Endothelial cell (in vitro differentiated cells): ENCODE measurements at regions not wholly inside any gene's neighbourhood (a gene's known extent, or its start where the extent isn't known, plus 50 kb on each side); places are given as distances from the start of the nearest gene placed in this dataset.

Source experiments
- DNase-seq: peaks from one replicate; pipeline ENCODE4 v3.0.0; 2021; ENCODE audit warnings: low spot score
- H3K27ac Mint-ChIP-seq: one replicate; pipeline ENCODE4 v1.8.0; 2021; ENCODE audit warnings: mixed read lengths, inconsistent platforms; ENCODE audit not compliant: unreplicated experiment
- H3K27me3 Mint-ChIP-seq: one replicate; pipeline ENCODE4 v1.8.0; 2021; ENCODE audit warnings: mild to moderate bottlenecking, moderate library complexity, mixed read lengths, inconsistent platforms; ENCODE audit not compliant: unreplicated experiment
- H3K36me3 Mint-ChIP-seq: one replicate; pipeline ENCODE4 v1.8.0; 2021; ENCODE audit warnings: mild to moderate bottlenecking, low read depth, mixed read lengths, inconsistent platforms; ENCODE audit not compliant: unreplicated experiment
- H3K4me1 Mint-ChIP-seq: one replicate; pipeline ENCODE4 v1.8.0; 2021; ENCODE audit warnings: mild to moderate bottlenecking, mixed read lengths, inconsistent platforms; ENCODE audit not compliant: unreplicated experiment
- H3K4me3 Mint-ChIP-seq: one replicate; pipeline ENCODE4 v1.8.0; 2021; ENCODE audit warnings: mild to moderate bottlenecking, mixed read lengths, inconsistent platforms; ENCODE audit not compliant: unreplicated experiment
- H3K9me3 Mint-ChIP-seq: one replicate; pipeline ENCODE4 v1.8.0; 2021; ENCODE audit warnings: mixed read lengths, inconsistent platforms; ENCODE audit not compliant: unreplicated experiment
- CTCF ChIP-seq: fragments of 200-600 bp; sonication (generic); IDR thresholded peaks from one replicate; pipeline ENCODE4 v1.5.0; 2021; ENCODE audit warnings: antibody characterized with exemption; ENCODE audit not compliant: unreplicated experiment

GRCh38 chr1:187977298-187977697 is 1148.5 kb downstream of the PLA2G4A start:
- H3K9me3 Mint-ChIP-seq, result no peaks in the 10 kb centered on the region

GRCh38 chr1:187985145-187985896 is 1156.6 kb downstream of the PLA2G4A start:
- no peak for TF ChIP-seq CTCF
- Mint-ChIP-seq H3K36me3 (no peaks in the 10 kb centered on the region), H3K9me3 (no peaks in the 10 kb centered on the region), H3K4me1 (peaks cover 19% of the 10 kb centered on the region), H3K4me3 (no peak overlapping the region), H3K27ac (no peak overlapping the region), H3K27me3 (no peaks in the 10 kb centered on the region)
- no peak for DNase-seq

More at GRCh38 chr1:187977298-187977697, 1148.5 kb downstream of the PLA2G4A start:
- no peaks in the 10 kb centered on the region for H3K36me3 Mint-ChIP-seq
- H3K27me3 Mint-ChIP-seq, result peaks cover 1% of the 10 kb centered on the region
- DNase-seq, result no peak
- H3K4me1 Mint-ChIP-seq, result no peaks in the 10 kb centered on the region
- H3K27ac Mint-ChIP-seq, result no peak overlapping the region
- no peak for TF ChIP-seq CTCF
- no peak overlapping the region for H3K4me3 Mint-ChIP-seq

GRCh38 chr1:187985897-187986654 is 1157.3 kb downstream of the PLA2G4A start:
- no peaks in the 10 kb centered on the region for H3K36me3 Mint-ChIP-seq
- H3K27me3 Mint-ChIP-seq, result no peaks in the 10 kb centered on the region
- no peak for TF ChIP-seq CTCF
- H3K4me1 Mint-ChIP-seq, result peaks cover 19% of the 10 kb centered on the region
- no peak for DNase-seq
- H3K27ac Mint-ChIP-seq, result no peak overlapping the region
- no peak overlapping the region for H3K4me3 Mint-ChIP-seq
- no peaks in the 10 kb centered on the region for H3K9me3 Mint-ChIP-seq

GRCh38 chr1:187987236-187987776 is 1158.6 kb downstream of the PLA2G4A start:
- Mint-ChIP-seq H3K27ac (no peak overlapping the region), H3K4me3 (no peak overlapping the region), H3K27me3 (no peaks in the 10 kb centered on the region), H3K9me3 (no peaks in the 10 kb centered on the region), H3K4me1 (peaks cover 26% of the 10 kb centered on the region), H3K36me3 (no peaks in the 10 kb centered on the region)
- TF ChIP-seq CTCF, result no peak
- no peak for DNase-seq

- no peaks in the 10 kb centered on the region for H3K9me3 Mint-ChIP-seq
- peaks cover 14% of the 10 kb centered on the region for H3K4me1 Mint-ChIP-seq
- no peaks in the 10 kb centered on the region for H3K27me3 Mint-ChIP-seq
- H3K36me3 Mint-ChIP-seq, result no peaks in the 10 kb centered on the region
- DNase-seq, result no peak
- no peak overlapping the region for H3K27ac Mint-ChIP-seq
- no peak overlapping the region for H3K4me3 Mint-ChIP-seq
- TF ChIP-seq CTCF, result no peak
Observed at GRCh38 chr1:187991944-187992343, 1163.2 kb downstream of the PLA2G4A start.
